Neutrophil (primary cell): ENCODE measurements at regions not wholly inside any gene's neighbourhood (a gene's known extent, or its start where the extent isn't known, plus 50 kb on each side); places are given as distances from the start of the nearest gene placed in this dataset.

ENCODE experiments used
- H3K27ac ChIP-seq: fragments of 200-600 bp; sonication (generic); 2 replicates; pipeline ENCODE4 v1.5.1; 2016; ENCODE audit warnings: mild to moderate bottlenecking, moderate library complexity
- H3K27me3 ChIP-seq: fragments of 200-600 bp; sonication (generic); 2 replicates; pipeline ENCODE4 v1.6.0; 2016; ENCODE audit warnings: mild to moderate bottlenecking
- H3K36me3 ChIP-seq: fragments of 200-600 bp; sonication (generic); 2 replicates; pipeline ENCODE4 v1.5.1; 2017
- H3K4me1 ChIP-seq, 2 experiments: fragments of 200-600 bp in 1 of 2; sonication (generic) in 1 of 2; 1 replicate in 1 of 2; 2 replicates in 1 of 2; pipeline versions ENCODE4 v1.5.1 to v1.6.1; 2013 to 2016; ENCODE audit warnings: low read depth in 1 of 2, low read length in 1 of 2, mild to moderate bottlenecking in 1 of 2, moderate library complexity in 1 of 2; ENCODE audit not compliant: control insufficient read depth in 1 of 2, insufficient read depth in 1 of 2
- H3K4me3 ChIP-seq, 2 experiments: fragments of 200-600 bp in 1 of 2; sonication (generic) in 1 of 2; 1 replicate in 1 of 2; 2 replicates in 1 of 2; pipeline ENCODE4 v1.5.1; 2013 to 2016; ENCODE audit warnings: low read depth in 1 of 2, low read length in 1 of 2, mild to moderate bottlenecking in 1 of 2, moderate library complexity in 1 of 2
- H3K9me3 ChIP-seq: fragments of 200-600 bp; sonication (generic); 2 replicates; pipeline ENCODE4 v1.5.1; 2016
- TF ChIP-seq, protein P1 (sequence below): fragments of 200-600 bp; sonication (generic); IDR thresholded peaks from 2 replicates; pipeline ENCODE4 v1.5.1; 2016; ENCODE audit warnings: antibody characterized with exemption

DNA sequence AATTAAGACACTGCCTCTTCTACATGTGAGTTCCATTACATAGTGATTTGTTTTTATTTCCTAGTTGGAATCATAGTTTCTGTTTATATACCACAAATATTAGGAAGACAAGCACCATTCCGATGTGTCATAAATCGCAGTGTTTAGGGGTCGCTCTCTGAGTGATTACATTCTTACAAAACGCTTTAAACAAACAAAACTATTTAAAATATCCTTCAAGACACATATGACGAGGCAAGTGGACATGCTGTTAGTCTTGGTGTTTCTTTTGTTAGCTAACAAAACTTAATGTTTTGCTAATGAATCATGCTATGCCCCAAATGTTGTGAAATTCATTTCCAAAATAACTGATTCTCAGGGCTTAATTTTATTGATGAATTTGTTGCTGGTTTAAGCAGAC lies 1219.3 kb upstream of the PRKX start:
- Histone ChIP-seq H3K36me3 (no peaks in the 10 kb centered on the region), H3K9me3 (no peaks in the 10 kb centered on the region), H3K27ac (no peak overlapping the region), H3K27me3 (no peaks in the 10 kb centered on the region), H3K4me3 (no peak overlapping the region), H3K4me1 (peaks cover 16 to 22% of the 10 kb centered on the region in 2 experiments)
- TF ChIP-seq, protein P1, sequence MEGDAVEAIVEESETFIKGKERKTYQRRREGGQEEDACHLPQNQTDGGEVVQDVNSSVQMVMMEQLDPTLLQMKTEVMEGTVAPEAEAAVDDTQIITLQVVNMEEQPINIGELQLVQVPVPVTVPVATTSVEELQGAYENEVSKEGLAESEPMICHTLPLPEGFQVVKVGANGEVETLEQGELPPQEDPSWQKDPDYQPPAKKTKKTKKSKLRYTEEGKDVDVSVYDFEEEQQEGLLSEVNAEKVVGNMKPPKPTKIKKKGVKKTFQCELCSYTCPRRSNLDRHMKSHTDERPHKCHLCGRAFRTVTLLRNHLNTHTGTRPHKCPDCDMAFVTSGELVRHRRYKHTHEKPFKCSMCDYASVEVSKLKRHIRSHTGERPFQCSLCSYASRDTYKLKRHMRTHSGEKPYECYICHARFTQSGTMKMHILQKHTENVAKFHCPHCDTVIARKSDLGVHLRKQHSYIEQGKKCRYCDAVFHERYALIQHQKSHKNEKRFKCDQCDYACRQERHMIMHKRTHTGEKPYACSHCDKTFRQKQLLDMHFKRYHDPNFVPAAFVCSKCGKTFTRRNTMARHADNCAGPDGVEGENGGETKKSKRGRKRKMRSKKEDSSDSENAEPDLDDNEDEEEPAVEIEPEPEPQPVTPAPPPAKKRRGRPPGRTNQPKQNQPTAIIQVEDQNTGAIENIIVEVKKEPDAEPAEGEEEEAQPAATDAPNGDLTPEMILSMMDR = no peak

DNA sequence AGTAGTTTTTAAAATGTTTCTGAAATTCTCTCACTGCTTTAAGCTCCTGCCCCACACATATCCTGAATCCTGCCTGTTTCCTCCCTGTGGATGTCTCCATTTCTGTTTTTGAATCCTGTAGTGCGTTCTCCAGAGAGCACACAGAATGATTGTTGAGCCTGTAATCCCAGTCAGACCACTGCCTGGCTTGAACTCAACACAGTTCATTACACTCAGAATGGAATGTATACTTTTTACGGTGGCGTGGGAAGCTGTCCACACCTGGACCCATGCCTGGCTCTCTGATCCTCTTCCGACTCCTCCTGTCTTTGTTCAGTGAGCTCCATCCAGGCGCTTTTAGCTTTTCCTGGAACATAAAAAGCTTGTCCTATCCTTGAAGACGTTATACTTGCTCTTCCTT lies 1217.0 kb upstream of the PRKX start:
- peaks cover 4% of the 10 kb centered on the region in 2 experiments for H3K4me1 ChIP-seq
- TF ChIP-seq, protein P1 = no peak
- no peak overlapping the region for H3K4me3 ChIP-seq
- no peaks in the 10 kb centered on the region for H3K9me3 ChIP-seq
- H3K27me3 ChIP-seq = no peaks in the 10 kb centered on the region
- no peaks in the 10 kb centered on the region for H3K36me3 ChIP-seq
- H3K27ac ChIP-seq = no peak overlapping the region

DNA sequence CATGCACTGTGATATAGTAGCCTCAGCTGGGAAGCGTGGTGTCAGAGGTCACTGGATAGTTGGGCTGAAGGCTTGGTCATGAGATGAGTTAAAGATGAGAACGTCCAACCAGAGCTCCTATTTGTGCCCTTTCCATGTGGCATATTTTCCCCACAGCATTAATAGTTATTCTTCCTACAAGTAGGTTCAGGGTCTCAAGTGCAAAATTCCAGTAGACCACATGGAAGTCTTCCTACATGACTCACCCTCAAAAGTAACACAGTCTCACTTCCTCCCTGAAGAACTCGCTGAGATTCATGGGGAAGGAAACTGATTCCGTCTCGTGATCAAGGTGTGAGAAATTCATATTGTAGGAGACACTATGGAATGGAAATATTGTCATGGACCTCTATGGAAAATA lies 1212.5 kb upstream of the PRKX start:
- Histone ChIP-seq H3K9me3 (no peaks in the 10 kb centered on the region), H3K27me3 (no peaks in the 10 kb centered on the region), H3K27ac (no peak overlapping the region), H3K4me3 (no peak overlapping the region), H3K4me1 (no peaks in the 10 kb centered on the region), H3K36me3 (no peaks in the 10 kb centered on the region)
- TF ChIP-seq, protein P1 = no peak

DNA sequence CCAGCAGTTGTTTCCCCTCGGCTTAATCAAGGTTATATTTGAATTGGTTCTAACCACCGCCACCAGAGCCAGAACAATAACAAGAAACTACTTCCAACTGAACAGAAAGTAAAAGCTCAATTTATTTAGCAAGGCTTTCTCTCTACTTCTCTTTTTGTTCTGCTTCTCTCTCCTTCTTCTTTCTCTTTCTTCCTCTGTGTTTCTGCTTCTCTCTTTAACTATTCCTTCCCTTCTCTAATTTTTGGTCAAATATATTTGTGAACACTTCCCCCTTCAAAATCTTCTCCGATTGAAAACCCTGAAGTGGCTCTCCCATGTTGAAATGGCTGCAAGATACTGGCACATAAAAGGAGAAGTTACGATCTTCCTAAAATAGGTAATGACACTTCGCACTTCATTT lies 1195.9 kb upstream of the PRKX start:
- H3K27me3 ChIP-seq = no peaks in the 10 kb centered on the region
- TF ChIP-seq, protein P1 = no peak
- peak overlapping the region; percentile 21 to 27 for H3K4me3 ChIP-seq
- H3K9me3 ChIP-seq = no peaks in the 10 kb centered on the region
- H3K36me3 ChIP-seq = no peaks in the 10 kb centered on the region
- peak overlapping the region; percentile 78 for H3K27ac ChIP-seq
- H3K4me1 ChIP-seq = no peaks in the 10 kb centered on the region

DNA sequence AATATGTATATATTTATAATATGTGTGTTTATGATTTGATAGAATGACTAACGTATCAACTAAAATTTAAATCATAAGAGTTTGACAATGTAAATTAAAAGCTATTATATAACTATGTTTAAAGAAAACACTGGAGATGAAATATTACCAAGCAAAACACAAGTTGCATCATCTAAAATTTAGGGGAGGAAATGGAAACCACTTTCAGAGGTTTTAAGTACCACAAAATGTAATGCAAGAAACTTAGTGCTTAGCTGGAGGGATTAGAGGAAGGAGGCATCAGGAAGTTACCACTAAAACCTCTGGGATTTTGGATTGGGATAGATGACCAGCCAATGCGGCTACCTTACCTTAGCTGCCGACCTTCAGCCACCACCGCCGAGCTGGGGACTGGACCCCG lies 1192.1 kb upstream of the PRKX start:
- Histone ChIP-seq H3K4me3 (no peak overlapping the region), H3K4me1 (no peaks in the 10 kb centered on the region), H3K27ac (no peak overlapping the region), H3K36me3 (no peaks in the 10 kb centered on the region), H3K27me3 (no peaks in the 10 kb centered on the region), H3K9me3 (no peaks in the 10 kb centered on the region)
- TF ChIP-seq, protein P1 = no peak

DNA sequence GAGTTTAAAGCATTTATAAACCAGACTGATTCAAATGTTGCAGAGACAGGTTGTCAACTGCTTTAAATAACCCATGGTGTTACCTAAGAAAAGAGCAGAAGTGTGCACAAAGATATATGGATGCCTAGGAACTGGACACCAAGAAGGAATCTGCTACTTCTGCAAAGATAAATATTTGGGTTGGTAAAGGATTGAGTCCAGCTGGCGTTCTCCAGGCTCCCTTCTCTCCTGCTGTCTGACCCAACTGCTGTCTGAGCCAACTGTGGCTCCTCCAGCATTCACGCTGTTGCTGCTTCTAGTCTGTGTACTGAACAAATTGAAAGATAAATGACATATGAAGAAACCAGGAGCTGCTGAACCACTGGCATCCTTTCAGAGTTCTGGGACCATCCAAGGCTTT lies 1167.8 kb upstream of the PRKX start:
- Histone ChIP-seq H3K36me3 (no peaks in the 10 kb centered on the region), H3K9me3 (no peaks in the 10 kb centered on the region), H3K27me3 (no peaks in the 10 kb centered on the region), H3K27ac (no peak overlapping the region), H3K4me3 (no peak overlapping the region), H3K4me1 (no peaks in the 10 kb centered on the region)
- TF ChIP-seq, protein P1 = no peak
